MG63 (cell line): ENCODE measurements at regions not wholly inside any gene's neighbourhood (a gene's known extent, or its start where the extent isn't known, plus 50 kb on each side); places are given as distances from the start of the nearest gene placed in this dataset.
"Not testable (repeated sequence)": the region's sequence is repeated elsewhere in the genome, so short reads cannot be mapped to it uniquely, and the experiment has no call there.

ENCODE experiments used
- DNase-seq: peaks from one replicate; pipeline ENCODE4 v3.0.0-alpha.2; 2020
- H3K27me3 ChIP-seq: fragments of 250-450 bp; sonication (Bioruptor Pico); 2 replicates; pipeline ENCODE4 v1.5.1; 2020; ENCODE audit warnings: mild to moderate bottlenecking, moderate library complexity
- H3K36me3 ChIP-seq: fragments of 250-450 bp; sonication (Bioruptor Pico); 2 replicates; pipeline ENCODE4 v1.5.1; 2020; ENCODE audit warnings: mild to moderate bottlenecking, moderate library complexity
- H3K4me3 ChIP-seq: fragments of 250-450 bp; sonication (Bioruptor Pico); 2 replicates; pipeline ENCODE4 v1.5.1; 2020; ENCODE audit warnings: mild to moderate bottlenecking, moderate library complexity
- H3K9me3 ChIP-seq: fragments of 250-450 bp; sonication (Bioruptor Pico); 2 replicates; pipeline ENCODE4 v1.5.1; 2020; ENCODE audit warnings: mild to moderate bottlenecking, moderate library complexity

DNA sequence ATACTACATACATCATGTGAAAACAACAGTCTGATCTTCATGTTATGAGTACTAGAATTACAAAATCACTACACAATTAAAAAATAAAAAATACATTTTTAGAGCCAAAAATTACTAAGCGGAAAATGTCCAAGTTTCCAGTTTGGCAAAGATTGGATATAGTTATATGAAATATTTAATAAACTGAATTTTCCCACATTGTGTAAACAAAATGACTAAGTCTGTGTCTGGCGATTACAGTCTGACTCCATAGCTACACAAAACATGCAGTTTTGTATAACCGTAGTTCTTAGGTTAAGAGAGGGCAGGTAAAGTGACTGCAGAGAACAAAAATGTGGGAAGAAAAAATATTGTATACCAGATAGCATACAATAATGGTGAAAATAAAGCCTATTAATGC lies 59.2 kb upstream of the TMEM47 start:
- H3K4me3 ChIP-seq: no peak overlapping the region
- no peaks in the 10 kb centered on the region for H3K36me3 ChIP-seq
- no peak for DNase-seq

DNA sequence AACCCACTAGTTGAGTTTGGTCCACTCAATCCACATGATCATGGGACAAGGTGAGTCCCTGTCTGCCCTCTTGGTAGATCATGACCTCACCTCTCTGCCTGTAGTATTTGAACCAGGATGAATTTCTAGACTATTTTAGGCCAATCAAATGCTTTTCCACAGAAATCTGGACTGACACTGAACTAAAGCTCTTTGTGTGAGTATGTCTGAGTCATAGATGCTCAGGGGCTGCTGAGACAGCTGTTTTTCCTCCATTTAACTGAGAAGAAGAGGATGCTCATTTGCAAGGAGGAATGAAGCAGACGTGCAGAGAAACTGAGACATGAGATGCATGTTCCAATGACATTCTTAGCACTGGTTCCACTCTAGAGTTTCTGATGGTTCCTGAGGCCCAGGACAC lies 77.3 kb upstream of the TMEM47 start:
- H3K36me3 ChIP-seq: no peaks in the 10 kb centered on the region
- DNase-seq: no peak
- H3K27me3 ChIP-seq: no peaks in the 10 kb centered on the region
- no peaks in the 10 kb centered on the region for H3K9me3 ChIP-seq
- no peak overlapping the region for H3K4me3 ChIP-seq

More for the DNA sequence above, 59.2 kb upstream of the TMEM47 start:
- Histone ChIP-seq H3K27me3 (no peaks in the 10 kb centered on the region), H3K9me3 (no peaks in the 10 kb centered on the region)

DNA sequence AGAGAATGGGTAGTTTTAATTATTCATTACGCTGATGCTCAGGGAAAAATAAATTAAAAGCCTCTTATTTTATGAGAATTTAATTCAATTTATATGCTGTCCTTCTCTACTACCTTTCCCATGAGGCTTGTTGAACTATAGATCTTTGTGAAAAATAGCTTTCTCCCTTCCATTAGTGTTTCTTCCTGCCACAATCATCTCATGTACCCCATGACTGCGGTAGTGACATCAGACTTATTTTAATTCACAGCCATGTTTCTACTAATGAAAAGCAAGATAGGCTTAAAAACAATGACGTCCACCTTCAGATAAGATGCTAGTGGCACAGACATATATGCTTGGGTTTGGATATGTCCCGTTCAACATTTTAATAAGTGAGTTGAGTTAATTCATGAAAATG lies 87.4 kb upstream of the TMEM47 start:
- Histone ChIP-seq H3K4me3 (no peak overlapping the region), H3K9me3 (no peaks in the 10 kb centered on the region), H3K27me3 (no peaks in the 10 kb centered on the region), H3K36me3 (no peaks in the 10 kb centered on the region)
- DNase-seq: no peak

GRCh38 chrX:34749896-34750295 lies 92.8 kb upstream of the TMEM47 start:
- Histone ChIP-seq H3K9me3 (no peaks in the 10 kb centered on the region), H3K4me3 (no peak overlapping the region), H3K27me3 (no peaks in the 10 kb centered on the region), H3K36me3 (no peaks in the 10 kb centered on the region)
- DNase-seq: no peak

DNA sequence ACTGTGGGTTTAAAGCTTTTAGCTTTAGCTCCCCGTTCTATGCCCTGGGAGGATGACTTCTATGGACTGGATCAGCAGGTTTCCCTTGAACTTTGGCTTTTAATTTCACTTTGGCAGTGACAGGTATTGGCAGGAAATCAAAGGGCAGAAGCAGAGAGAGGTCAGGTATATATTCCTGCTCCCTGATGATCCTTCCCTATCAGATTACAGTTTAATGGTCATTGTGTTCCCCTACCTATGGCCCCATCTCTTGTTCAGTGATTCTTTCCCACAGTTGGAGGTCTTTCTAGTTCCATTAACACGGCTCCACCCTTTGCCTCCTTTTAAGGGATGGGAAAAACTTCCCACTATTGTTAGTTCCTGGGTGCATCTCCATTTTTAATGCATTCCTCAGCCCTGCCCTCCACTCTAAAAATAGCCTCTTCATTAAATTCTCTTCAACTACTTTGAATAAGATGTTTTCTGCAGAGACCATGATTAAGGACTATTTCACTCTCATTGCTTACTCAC lies 107.8 kb upstream of the TMEM47 start:
- Histone ChIP-seq H3K4me3 (no peak overlapping the region), H3K27me3 (no peaks in the 10 kb centered on the region), H3K9me3 (no peaks in the 10 kb centered on the region), H3K36me3 (no peaks in the 10 kb centered on the region)
- no peak for DNase-seq

DNA sequence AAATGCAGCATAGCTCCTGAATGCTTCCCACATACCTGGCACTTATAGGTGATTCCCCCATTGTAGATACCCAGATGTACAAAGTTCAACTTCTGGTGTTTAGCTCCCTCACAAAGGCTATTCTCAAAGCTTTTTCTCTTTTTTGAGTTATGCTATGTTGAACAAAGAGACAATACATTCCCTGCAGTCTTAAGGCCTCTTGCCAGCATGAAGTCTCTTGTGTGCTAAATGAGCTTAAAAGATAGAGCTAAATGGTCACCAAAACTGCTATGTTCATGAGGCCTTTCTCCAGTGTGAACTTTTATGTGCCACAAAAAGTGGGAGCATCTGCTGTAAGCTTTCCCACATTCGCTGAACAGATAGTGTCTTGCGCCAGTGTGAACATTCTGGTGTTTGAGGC lies 111.2 kb upstream of the TMEM47 start:
- DNase-seq: no peak
- Histone ChIP-seq H3K27me3 (no peaks in the 10 kb centered on the region), H3K36me3 (no peaks in the 10 kb centered on the region), H3K4me3 (no peak overlapping the region), H3K9me3 (no peaks in the 10 kb centered on the region)

GRCh38 chrX:34770511-34770910 lies 113.4 kb upstream of the TMEM47 start:
- no peaks in the 10 kb centered on the region for H3K36me3 ChIP-seq
- H3K9me3 ChIP-seq: no peaks in the 10 kb centered on the region
- no peaks in the 10 kb centered on the region for H3K27me3 ChIP-seq
- DNase-seq: no peak
- H3K4me3 ChIP-seq: no peak overlapping the region

GRCh38 chrX:34778916-34779315 lies 121.8 kb upstream of the TMEM47 start:
- DNase-seq: no peak
- no peak overlapping the region for H3K4me3 ChIP-seq
- H3K9me3 ChIP-seq: no peaks in the 10 kb centered on the region
- H3K27me3 ChIP-seq: no peaks in the 10 kb centered on the region
- no peaks in the 10 kb centered on the region for H3K36me3 ChIP-seq

DNA sequence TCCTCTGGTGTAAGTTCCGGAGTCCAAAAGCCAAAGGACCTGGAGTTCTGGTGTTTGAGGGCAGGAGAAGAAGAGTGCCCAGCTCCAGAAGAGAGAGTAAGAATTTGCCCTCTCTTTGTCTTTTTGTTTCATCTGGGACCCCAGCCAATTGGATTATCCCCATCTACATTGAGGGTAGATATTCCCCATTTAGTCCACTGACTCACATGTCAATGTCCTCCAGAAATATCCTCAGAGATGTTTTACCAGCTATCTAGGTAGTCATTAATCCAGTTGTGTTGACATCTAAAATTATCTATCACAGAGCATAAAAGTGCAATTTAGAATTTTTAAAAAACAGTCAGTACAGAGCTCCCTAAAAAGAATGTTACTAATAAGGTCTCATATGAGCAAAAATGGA lies 132.9 kb upstream of the TMEM47 start:
- Histone ChIP-seq H3K4me3 (no peak overlapping the region), H3K27me3 (no peaks in the 10 kb centered on the region), H3K9me3 (no peaks in the 10 kb centered on the region), H3K36me3 (no peaks in the 10 kb centered on the region)
- no peak for DNase-seq

- DNase-seq: no peak
- Histone ChIP-seq H3K36me3 (no peaks in the 10 kb centered on the region), H3K9me3 (no peaks in the 10 kb centered on the region), H3K27me3 (no peaks in the 10 kb centered on the region), H3K4me3 (no peak overlapping the region)
Measured at GRCh38 chrX:34805951-34806350, 136.6 kb upstream of the FAM47B start.

GRCh38 chrX:34809096-34809495 lies 133.5 kb upstream of the FAM47B start:
- H3K9me3 ChIP-seq: no peaks in the 10 kb centered on the region
- H3K4me3 ChIP-seq: no peak overlapping the region
- H3K27me3 ChIP-seq: no peaks in the 10 kb centered on the region
- DNase-seq: no peak
- H3K36me3 ChIP-seq: no peaks in the 10 kb centered on the region

GRCh38 chrX:34810364-34810763 lies 132.2 kb upstream of the FAM47B start:
- no peak for DNase-seq
- no peaks in the 10 kb centered on the region for H3K9me3 ChIP-seq
- no peak overlapping the region for H3K4me3 ChIP-seq
- H3K36me3 ChIP-seq: no peaks in the 10 kb centered on the region
- H3K27me3 ChIP-seq: no peaks in the 10 kb centered on the region

DNA sequence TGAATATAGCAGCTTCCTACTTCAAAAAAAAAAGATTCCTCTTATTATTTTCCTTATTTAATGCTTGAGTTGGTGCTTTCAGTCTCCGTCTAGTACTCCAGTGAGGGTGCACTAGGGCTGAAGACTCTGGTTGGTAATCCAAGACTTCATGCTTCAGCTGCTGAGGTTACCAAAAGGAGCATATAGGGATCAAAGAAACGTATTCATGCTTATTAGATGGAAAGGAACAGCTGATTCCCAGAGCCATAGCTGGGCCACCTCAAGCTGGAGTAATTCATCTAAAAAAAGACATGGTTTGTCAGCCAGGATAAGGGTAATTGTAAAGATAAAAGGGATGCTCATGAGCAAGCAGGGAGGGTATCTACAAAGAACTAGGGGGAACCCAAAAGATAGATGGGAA lies 131.7 kb upstream of the FAM47B start:
- Histone ChIP-seq H3K9me3 (no peaks in the 10 kb centered on the region), H3K36me3 (no peaks in the 10 kb centered on the region), H3K4me3 (no peak overlapping the region), H3K27me3 (no peaks in the 10 kb centered on the region)
- DNase-seq: no peak

DNA sequence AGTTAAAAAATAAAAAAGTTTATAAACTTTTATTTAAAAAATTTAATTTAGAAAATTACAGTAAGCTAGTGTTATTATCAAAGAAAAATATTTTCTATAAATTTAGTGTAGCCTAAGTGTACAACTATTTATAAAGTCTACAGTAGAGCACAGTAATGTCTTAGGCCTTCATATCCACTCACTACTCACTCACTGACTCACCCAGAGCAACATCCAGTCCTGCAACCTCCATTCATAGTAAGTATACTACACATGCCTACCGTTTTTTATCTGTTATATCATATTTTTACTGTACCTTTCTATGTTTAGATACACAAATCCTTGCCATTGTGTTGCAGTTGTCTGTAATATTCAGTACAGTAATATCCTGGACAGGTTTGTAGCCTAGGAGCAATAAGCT lies 129.0 kb upstream of the FAM47B start:
- no peak overlapping the region for H3K4me3 ChIP-seq
- no peaks in the 10 kb centered on the region for H3K9me3 ChIP-seq
- DNase-seq: no peak

GRCh38 chrX:34826964-34827363 lies 115.6 kb upstream of the FAM47B start:
- H3K4me3 ChIP-seq: no peak overlapping the region
- no peaks in the 10 kb centered on the region for H3K27me3 ChIP-seq
- H3K36me3 ChIP-seq: no peaks in the 10 kb centered on the region
- H3K9me3 ChIP-seq: no peaks in the 10 kb centered on the region
- no peak for DNase-seq

More for the DNA sequence above, 129.0 kb upstream of the FAM47B start:
- no peaks in the 10 kb centered on the region for H3K36me3 ChIP-seq
- H3K27me3 ChIP-seq: no peaks in the 10 kb centered on the region

DNA sequence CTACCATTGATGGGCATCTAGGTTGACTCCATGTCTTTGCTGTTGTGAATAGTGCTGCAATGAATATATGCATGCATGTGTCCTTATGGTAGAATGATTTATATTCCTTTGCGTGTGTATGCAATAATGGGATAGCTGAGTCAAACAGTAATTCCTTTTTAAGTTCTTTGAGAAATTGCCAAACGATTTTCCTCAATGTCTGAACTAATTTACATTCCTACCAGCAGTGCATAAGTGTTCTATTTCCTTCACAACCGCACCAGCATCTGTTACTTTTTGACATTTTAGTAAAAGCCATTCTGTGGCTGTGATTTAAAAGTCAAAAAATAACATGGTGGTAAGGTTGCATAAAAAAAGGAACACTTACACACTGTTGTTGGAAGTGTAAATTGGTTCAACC lies 103.1 kb upstream of the FAM47B start:
- Histone ChIP-seq H3K9me3 (no peaks in the 10 kb centered on the region), H3K36me3 (no peaks in the 10 kb centered on the region), H3K27me3 (no peaks in the 10 kb centered on the region), H3K4me3 (no peak overlapping the region)
- DNase-seq: no peak

- H3K9me3 ChIP-seq, H3K4me3 ChIP-seq, H3K27me3 ChIP-seq, DNase-seq, H3K36me3 ChIP-seq: not testable (repeated sequence)
Measured at GRCh38 chrX:34841205-34841604, 101.4 kb upstream of the FAM47B start.

DNA sequence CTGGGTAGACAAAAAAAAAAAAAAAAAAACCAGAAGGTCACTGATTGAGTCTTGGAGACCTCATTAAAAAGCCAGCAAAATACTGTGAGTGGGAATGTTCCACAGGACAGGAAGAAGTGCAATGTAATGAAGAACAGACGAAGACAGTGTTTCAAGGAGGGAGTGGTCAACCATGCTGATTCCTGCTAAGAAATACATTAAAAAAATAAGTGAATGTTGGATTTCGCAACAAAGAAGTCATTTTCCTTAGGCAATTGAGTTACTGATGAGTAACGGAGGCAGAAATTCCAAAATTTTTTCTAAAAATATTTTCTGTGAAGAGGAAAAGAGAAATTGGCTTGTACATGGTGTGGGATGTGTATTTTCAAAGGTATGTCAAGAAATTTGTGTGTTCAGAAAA lies 94.3 kb upstream of the FAM47B start:
- H3K27me3 ChIP-seq: no peaks in the 10 kb centered on the region
- no peak for DNase-seq
- no peaks in the 10 kb centered on the region for H3K36me3 ChIP-seq
- no peak overlapping the region for H3K4me3 ChIP-seq
- no peaks in the 10 kb centered on the region for H3K9me3 ChIP-seq

- no peak overlapping the region for H3K4me3 ChIP-seq
- no peaks in the 10 kb centered on the region for H3K27me3 ChIP-seq
- DNase-seq: no peak
- no peaks in the 10 kb centered on the region for H3K9me3 ChIP-seq
- H3K36me3 ChIP-seq: no peaks in the 10 kb centered on the region
Measured at GRCh38 chrX:34849371-34849770, 93.2 kb upstream of the FAM47B start.
